22Rv1 (cell line): ENCODE measurements at regions not wholly inside any gene's neighbourhood (a gene's known extent, or its start where the extent isn't known, plus 50 kb on each side); places are given as distances from the start of the nearest gene placed in this dataset.

Source experiments
- CTCF ChIP-seq: fragments of 450-650 bp; IDR thresholded peaks from 2 replicates; pipeline ENCODE4 v1.5.1; 2017; ENCODE audit warnings: mild to moderate bottlenecking
- ZFX ChIP-seq: fragments of 450-650 bp; IDR thresholded peaks from 2 replicates; pipeline ENCODE4 v1.6.1; 2017; ENCODE audit warnings: antibody characterized with exemption, borderline replicate concordance

GRCh38 chr1:214208460-214208859 lies 72.5 kb upstream of the SMYD2 start:
- TF ChIP-seq CTCF (no peak), ZFX (no peak)
